H1 (cell line): ENCODE measurements at regions not wholly inside any gene's neighbourhood (a gene's known extent, or its start where the extent isn't known, plus 50 kb on each side); places are given as distances from the start of the nearest gene placed in this dataset.

Experiments
- GABPA ChIP-seq: IDR thresholded peaks from 2 replicates; pipeline ENCODE4 v1.6.1; 2011; ENCODE audit warnings: mild to moderate bottlenecking, low read length, moderate library complexity, borderline replicate concordance; ENCODE audit not compliant: insufficient read depth
- HDAC2 ChIP-seq, 2 experiments: fragments of 300-600 bp in 1 of 2; sonication (generic) in 1 of 2; IDR thresholded peaks; 2 replicates each; pipeline ENCODE4 v1.6.1; 2011 to 2012; ENCODE audit warnings: low read depth in 2 of 2, low read length in 2 of 2, mild to moderate bottlenecking in 2 of 2, moderate library complexity in 2 of 2, borderline replicate concordance in 1 of 2, inconsistent platforms in 1 of 2
- SP1 ChIP-seq: IDR thresholded peaks from 2 replicates; pipeline ENCODE4 v1.6.1; 2011; ENCODE audit warnings: low read depth, low read length
- TBP ChIP-seq: IDR thresholded peaks from 2 replicates; pipeline ENCODE4 v1.6.1; 2011; ENCODE audit warnings: low read depth, low read length, improper control_type of control experiment
- USF2 ChIP-seq: IDR thresholded peaks from 2 replicates; pipeline ENCODE4 v1.6.1; 2011; ENCODE audit warnings: low read length, improper control_type of control experiment
- TF ChIP-seq, protein P1 (sequence below): fragments of 300-600 bp; sonication (generic); IDR thresholded peaks from 2 replicates; pipeline ENCODE4 v1.7.1; 2012; ENCODE audit warnings: low read length, moderate library complexity, mild to moderate bottlenecking, inconsistent platforms; ENCODE audit not compliant: insufficient replicate concordance

DNA sequence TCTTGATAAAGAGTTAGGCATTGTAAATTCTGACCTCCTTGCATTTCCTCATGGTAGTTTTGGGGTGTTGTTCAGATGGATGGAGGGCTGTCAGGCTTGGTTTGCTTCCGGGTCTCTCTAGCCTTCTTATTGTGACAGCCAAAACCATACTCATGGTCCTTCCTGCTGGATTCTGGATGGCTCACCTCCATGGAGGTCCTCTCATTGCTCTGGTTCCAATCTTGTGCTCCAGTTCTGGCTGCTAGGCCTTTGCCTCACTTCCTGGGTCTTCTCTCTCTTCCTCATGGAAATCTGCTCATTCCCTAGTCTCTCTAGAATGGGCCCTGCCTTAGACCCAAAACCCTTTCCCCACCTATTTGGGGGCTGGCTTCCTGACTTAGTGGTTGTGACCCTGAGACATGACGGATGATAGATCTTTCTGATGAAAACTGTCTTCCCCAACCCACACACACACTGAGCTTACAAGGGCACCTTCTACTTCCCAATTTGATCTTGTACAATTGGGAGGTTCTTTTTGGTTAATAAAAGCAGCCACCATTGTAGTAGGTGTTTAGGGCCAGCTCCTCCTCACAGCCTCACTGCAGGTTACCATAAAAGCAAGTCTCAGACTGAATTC lies 66.2 kb upstream of the XCR1 start (continued):
- TF ChIP-seq, protein P1, sequence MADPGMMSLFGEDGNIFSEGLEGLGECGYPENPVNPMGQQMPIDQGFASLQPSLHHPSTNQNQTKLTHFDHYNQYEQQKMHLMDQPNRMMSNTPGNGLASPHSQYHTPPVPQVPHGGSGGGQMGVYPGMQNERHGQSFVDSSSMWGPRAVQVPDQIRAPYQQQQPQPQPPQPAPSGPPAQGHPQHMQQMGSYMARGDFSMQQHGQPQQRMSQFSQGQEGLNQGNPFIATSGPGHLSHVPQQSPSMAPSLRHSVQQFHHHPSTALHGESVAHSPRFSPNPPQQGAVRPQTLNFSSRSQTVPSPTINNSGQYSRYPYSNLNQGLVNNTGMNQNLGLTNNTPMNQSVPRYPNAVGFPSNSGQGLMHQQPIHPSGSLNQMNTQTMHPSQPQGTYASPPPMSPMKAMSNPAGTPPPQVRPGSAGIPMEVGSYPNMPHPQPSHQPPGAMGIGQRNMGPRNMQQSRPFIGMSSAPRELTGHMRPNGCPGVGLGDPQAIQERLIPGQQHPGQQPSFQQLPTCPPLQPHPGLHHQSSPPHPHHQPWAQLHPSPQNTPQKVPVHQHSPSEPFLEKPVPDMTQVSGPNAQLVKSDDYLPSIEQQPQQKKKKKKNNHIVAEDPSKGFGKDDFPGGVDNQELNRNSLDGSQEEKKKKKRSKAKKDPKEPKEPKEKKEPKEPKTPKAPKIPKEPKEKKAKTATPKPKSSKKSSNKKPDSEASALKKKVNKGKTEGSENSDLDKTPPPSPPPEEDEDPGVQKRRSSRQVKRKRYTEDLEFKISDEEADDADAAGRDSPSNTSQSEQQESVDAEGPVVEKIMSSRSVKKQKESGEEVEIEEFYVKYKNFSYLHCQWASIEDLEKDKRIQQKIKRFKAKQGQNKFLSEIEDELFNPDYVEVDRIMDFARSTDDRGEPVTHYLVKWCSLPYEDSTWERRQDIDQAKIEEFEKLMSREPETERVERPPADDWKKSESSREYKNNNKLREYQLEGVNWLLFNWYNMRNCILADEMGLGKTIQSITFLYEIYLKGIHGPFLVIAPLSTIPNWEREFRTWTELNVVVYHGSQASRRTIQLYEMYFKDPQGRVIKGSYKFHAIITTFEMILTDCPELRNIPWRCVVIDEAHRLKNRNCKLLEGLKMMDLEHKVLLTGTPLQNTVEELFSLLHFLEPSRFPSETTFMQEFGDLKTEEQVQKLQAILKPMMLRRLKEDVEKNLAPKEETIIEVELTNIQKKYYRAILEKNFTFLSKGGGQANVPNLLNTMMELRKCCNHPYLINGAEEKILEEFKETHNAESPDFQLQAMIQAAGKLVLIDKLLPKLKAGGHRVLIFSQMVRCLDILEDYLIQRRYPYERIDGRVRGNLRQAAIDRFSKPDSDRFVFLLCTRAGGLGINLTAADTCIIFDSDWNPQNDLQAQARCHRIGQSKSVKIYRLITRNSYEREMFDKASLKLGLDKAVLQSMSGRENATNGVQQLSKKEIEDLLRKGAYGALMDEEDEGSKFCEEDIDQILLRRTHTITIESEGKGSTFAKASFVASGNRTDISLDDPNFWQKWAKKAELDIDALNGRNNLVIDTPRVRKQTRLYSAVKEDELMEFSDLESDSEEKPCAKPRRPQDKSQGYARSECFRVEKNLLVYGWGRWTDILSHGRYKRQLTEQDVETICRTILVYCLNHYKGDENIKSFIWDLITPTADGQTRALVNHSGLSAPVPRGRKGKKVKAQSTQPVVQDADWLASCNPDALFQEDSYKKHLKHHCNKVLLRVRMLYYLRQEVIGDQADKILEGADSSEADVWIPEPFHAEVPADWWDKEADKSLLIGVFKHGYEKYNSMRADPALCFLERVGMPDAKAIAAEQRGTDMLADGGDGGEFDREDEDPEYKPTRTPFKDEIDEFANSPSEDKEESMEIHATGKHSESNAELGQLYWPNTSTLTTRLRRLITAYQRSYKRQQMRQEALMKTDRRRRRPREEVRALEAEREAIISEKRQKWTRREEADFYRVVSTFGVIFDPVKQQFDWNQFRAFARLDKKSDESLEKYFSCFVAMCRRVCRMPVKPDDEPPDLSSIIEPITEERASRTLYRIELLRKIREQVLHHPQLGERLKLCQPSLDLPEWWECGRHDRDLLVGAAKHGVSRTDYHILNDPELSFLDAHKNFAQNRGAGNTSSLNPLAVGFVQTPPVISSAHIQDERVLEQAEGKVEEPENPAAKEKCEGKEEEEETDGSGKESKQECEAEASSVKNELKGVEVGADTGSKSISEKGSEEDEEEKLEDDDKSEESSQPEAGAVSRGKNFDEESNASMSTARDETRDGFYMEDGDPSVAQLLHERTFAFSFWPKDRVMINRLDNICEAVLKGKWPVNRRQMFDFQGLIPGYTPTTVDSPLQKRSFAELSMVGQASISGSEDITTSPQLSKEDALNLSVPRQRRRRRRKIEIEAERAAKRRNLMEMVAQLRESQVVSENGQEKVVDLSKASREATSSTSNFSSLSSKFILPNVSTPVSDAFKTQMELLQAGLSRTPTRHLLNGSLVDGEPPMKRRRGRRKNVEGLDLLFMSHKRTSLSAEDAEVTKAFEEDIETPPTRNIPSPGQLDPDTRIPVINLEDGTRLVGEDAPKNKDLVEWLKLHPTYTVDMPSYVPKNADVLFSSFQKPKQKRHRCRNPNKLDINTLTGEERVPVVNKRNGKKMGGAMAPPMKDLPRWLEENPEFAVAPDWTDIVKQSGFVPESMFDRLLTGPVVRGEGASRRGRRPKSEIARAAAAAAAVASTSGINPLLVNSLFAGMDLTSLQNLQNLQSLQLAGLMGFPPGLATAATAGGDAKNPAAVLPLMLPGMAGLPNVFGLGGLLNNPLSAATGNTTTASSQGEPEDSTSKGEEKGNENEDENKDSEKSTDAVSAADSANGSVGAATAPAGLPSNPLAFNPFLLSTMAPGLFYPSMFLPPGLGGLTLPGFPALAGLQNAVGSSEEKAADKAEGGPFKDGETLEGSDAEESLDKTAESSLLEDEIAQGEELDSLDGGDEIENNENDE, result no peak
- no peak for TF ChIP-seq TBP
- no peak for TF ChIP-seq GABPA
- TF ChIP-seq SP1, result no peak
- no peak for TF ChIP-seq USF2
- TF ChIP-seq HDAC2 (IDR thresholded peaks at IDR 0.05; ENCODE audit: borderline replicate concordance in 1 of 2, low read depth in 2 of 2, low read length in 2 of 2), result no peak
